Keratinocyte (primary cell): ENCODE measurements at regions not wholly inside any gene's neighbourhood (a gene's known extent, or its start where the extent isn't known, plus 50 kb on each side); places are given as distances from the start of the nearest gene placed in this dataset.

Experiments used
- CTCF ChIP-seq, 3 experiments: IDR thresholded peaks in 1 of 3; conservative IDR thresholded peaks in 1 of 3; optimal IDR thresholded peaks in 1 of 3; 2 replicates in 2 of 3; 3 replicates in 1 of 3; pipeline versions ENCODE3 to v1.5.1; 2011; ENCODE audit warnings: low read length in 3 of 3, mild to moderate bottlenecking in 3 of 3, moderate library complexity in 2 of 3, control low read depth in 1 of 3, inconsistent platforms in 1 of 3; ENCODE audit not compliant: insufficient read depth in 2 of 3; ENCODE audit errors: extremely low read depth in 1 of 3
- EZH2 ChIP-seq: IDR thresholded peaks from one replicate; pipeline ENCODE4 v1.6.1; 2012; ENCODE audit warnings: inconsistent platforms, mild to moderate bottlenecking, low read length, moderate library complexity

GRCh38 chr20:60204601-60205000, 246.4 kb downstream of the CDH26 start:
- TF ChIP-seq CTCF (optimal IDR thresholded peaks at IDR 0.05 in 1 of 3, IDR thresholded peaks at IDR 0.05 in 1 of 3, conservative IDR thresholded peaks at IDR 0.05 in 1 of 3; ENCODE audit: extremely low read depth in 1 of 3, insufficient read depth in 2 of 3, low read length in 3 of 3): no peak
- no peak for TF ChIP-seq EZH2
